ENCODE measurements at regions not wholly inside any gene's neighbourhood (a gene's known extent, or its start where the extent isn't known, plus 50 kb on each side); places are given as distances from the start of the nearest gene placed in this dataset.
A peak's percentile ranks its signal among the peaks of the same experiment; 100 is the strongest.

DNA sequence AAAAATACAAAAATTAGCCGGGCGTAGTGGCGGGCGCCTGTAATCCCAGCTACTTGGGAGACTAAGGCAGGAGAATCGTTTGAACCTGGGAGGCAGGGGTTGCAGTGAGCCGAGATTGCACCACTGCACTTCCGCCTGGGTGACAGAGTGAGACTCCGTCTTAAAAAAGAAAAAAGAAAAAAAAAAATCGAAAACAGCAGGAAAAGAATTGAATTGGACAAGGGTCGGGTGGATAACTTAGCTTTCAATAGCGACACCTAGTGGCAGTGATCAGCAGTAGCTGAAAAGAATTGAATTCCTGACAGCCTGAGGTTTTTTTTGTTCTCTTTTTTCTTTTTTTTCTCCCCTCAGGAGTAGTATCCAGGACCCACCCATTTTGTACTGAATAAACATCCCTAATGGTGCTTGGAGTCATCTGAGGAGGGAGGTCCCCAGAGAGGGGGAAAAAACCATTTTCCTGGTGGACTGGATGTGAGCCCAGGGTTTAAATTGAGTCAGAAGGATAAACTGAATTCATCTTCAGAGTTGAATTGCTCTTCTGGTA is 55.1 kb downstream of the CYCS start:
- TF ChIP-seq, protein P1, sequence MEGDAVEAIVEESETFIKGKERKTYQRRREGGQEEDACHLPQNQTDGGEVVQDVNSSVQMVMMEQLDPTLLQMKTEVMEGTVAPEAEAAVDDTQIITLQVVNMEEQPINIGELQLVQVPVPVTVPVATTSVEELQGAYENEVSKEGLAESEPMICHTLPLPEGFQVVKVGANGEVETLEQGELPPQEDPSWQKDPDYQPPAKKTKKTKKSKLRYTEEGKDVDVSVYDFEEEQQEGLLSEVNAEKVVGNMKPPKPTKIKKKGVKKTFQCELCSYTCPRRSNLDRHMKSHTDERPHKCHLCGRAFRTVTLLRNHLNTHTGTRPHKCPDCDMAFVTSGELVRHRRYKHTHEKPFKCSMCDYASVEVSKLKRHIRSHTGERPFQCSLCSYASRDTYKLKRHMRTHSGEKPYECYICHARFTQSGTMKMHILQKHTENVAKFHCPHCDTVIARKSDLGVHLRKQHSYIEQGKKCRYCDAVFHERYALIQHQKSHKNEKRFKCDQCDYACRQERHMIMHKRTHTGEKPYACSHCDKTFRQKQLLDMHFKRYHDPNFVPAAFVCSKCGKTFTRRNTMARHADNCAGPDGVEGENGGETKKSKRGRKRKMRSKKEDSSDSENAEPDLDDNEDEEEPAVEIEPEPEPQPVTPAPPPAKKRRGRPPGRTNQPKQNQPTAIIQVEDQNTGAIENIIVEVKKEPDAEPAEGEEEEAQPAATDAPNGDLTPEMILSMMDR (IDR thresholded peaks at IDR 0.05): peak; percentile 87
- DNase-seq (peak in 1 of 3 donors; percentile 69), ATAC-seq (peak; percentile 78)
- Histone ChIP-seq H3K4me1 (ENCODE audit: low read depth) (peaks cover 3% of the 10 kb centered on the region), H3K36me3 (ENCODE audit: low read depth) (no peaks in the 10 kb centered on the region), H3K4me3 (no peak overlapping the region), H3K9me3 (no peaks in the 10 kb centered on the region)
- intact Hi-C loops (cut with DNase I, micrococcal nuclease): loop anchor here (5.0 to 10.0 kb wide), 2 partner anchors 253 to 255 kb away; no protein-coding TSS in a partner anchor

DNA sequence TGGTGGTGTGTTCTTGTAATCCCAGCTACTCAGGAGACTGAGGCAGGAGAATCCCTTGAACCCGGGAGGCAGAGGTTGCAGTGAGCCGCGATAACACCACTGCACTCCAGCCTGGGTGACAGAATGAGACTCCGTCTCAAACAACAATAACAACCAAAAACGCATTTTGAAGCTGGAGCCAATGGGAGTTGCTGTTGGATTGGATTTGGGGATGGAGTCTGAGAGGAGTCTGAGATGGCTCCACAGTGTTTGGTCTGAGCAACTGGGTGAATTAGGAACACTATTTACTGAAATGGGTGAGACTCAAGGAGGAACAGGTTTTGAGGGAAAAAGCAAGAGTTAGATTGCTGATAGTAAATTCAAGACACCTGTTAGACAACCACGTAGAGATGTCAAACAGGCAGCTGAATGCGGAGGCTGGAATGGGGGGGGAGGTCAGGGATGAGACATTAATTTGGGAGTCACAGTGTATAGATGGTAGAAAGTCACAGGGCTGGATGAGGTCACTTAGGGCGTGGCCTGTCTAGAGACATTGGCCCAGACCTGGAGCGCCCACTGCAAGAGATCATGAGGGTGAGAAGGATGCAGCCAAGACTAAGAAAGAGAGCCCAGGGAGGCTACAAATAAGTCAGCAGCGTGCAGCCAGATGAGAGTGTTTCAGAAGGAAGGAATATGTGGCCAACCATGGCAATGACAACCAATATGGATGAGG is 56.4 kb downstream of the CYCS start:
- Histone ChIP-seq H3K4me1 (ENCODE audit: low read depth) (peaks cover 3% of the 10 kb centered on the region), H3K9me3 (no peaks in the 10 kb centered on the region), H3K4me3 (no peak overlapping the region), H3K36me3 (ENCODE audit: low read depth) (no peaks in the 10 kb centered on the region)
- TF ChIP-seq, protein P1 (IDR thresholded peaks at IDR 0.05): no peak
- DNase-seq (no peak), ATAC-seq (no peak)
- intact Hi-C loops (cut with DNase I, micrococcal nuclease): loop anchor here in 1 of 2 donors (10.0 kb wide), 1 partner anchor 254 kb away; no protein-coding TSS in a partner anchor

- TF ChIP-seq, protein P1 (IDR thresholded peaks at IDR 0.05): no peak
- intact Hi-C loops (cut with DNase I, micrococcal nuclease): loop anchor here in 1 of 2 donors (10.0 kb wide), 1 partner anchor 253 kb away; no protein-coding TSS in a partner anchor
- no peaks in the 10 kb centered on the region for H3K9me3 ChIP-seq
- no peak for ATAC-seq
- H3K4me3 ChIP-seq: no peak overlapping the region
- no peaks in the 10 kb centered on the region for H3K36me3 ChIP-seq (ENCODE audit: low read depth)
- no peak for DNase-seq
- peaks cover 3% of the 10 kb centered on the region for H3K4me1 ChIP-seq (ENCODE audit: low read depth)
These were observed 57.1 kb downstream of the CYCS start for GRCh38 chr7:25067726-25068501.

DNA sequence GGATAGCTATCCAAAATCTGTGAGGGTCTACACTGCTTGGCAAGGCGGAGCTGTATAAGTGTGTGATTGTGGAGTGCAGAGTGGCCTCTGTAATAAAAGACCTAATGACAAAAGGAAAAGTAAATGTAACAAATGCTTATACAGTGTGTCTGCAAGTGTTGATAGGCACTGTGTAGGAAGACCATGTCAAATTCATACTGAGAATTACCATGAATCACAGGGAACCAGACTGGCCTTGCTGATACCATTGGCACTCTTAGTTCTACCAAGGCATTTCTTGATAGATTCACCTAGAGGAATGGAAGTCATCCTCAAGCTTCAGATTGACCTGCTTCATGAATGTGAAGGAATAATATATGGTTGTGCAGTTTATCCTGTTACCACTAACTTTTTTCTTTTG is 58.8 kb downstream of the CYCS start:
- Histone ChIP-seq H3K4me1 (ENCODE audit: low read depth) (peaks cover 3% of the 10 kb centered on the region), H3K36me3 (ENCODE audit: low read depth) (no peaks in the 10 kb centered on the region), H3K4me3 (no peak overlapping the region), H3K9me3 (no peaks in the 10 kb centered on the region)
- ATAC-seq (no peak), DNase-seq (no peak)
- intact Hi-C loops (cut with DNase I, micrococcal nuclease): loop anchor here in 1 of 2 donors (10.0 kb wide), 1 partner anchor 251 kb away; no protein-coding TSS in a partner anchor
- TF ChIP-seq, protein P1 (IDR thresholded peaks at IDR 0.05): no peak

GRCh38 chr7:25062380-25062779 is 62.7 kb downstream of the CYCS start:
- no peak for ATAC-seq

More at GRCh38 chr7:25062380-25062779, 62.7 kb downstream of the CYCS start:
- Histone ChIP-seq H3K4me3 (no peak overlapping the region), H3K36me3 (ENCODE audit: low read depth) (no peaks in the 10 kb centered on the region), H3K9me3 (no peaks in the 10 kb centered on the region), H3K4me1 (ENCODE audit: low read depth) (no peaks in the 10 kb centered on the region)
- TF ChIP-seq, protein P1 (IDR thresholded peaks at IDR 0.05): no peak
- intact Hi-C loops (cut with DNase I, micrococcal nuclease): loop anchor here in 1 of 2 donors (10.0 kb wide), 1 partner anchor 248 kb away; no protein-coding TSS in a partner anchor
- DNase-seq: no peak
